Sigmoid colon (tissue), 6 donors: ENCODE measurements at regions not wholly inside any gene's neighbourhood (a gene's known extent, or its start where the extent isn't known, plus 50 kb on each side); places are given as distances from the start of the nearest gene placed in this dataset.

Source experiments
- DNase-seq: peaks from one replicate; pipeline ENCODE4 v3.0.0-alpha.2; 2019
- H3K27ac ChIP-seq, 4 donors: fragments of 200-600 bp; sonication (generic); one replicate each; pipeline ENCODE4 v1.5.1; 2016 to 2019; ENCODE audit warnings: mild to moderate bottlenecking in 1 of 4
- H3K27me3 ChIP-seq, 3 donors: fragments of 200-600 bp; sonication (generic); one replicate each; pipeline ENCODE4 v1.5.1; 2019; ENCODE audit warnings: mild to moderate bottlenecking in 1 of 3
- H3K36me3 ChIP-seq, 4 donors: fragments of 200-600 bp; sonication (generic); one replicate each; pipeline ENCODE4 v1.5.1; 2016 to 2019
- H3K4me1 ChIP-seq, 4 donors: fragments of 200-600 bp; sonication (generic); one replicate each; pipeline ENCODE4 v1.5.1; 2017 to 2019
- H3K4me3 ChIP-seq, 4 donors: fragments of 200-600 bp; sonication (generic); one replicate each; pipeline ENCODE4 v1.5.1; 2017 to 2019; ENCODE audit warnings: mild to moderate bottlenecking in 2 of 4, moderate library complexity in 1 of 4
- H3K9me3 ChIP-seq, 4 donors: fragments of 200-600 bp in 3 of 4; sonication (generic) in 3 of 4; one replicate each; pipeline versions ENCODE4 v1.5.1 to v1.6.1; 2013 to 2019
- CTCF ChIP-seq, 4 experiments: fragments of 450-650 bp in 3 of 4; fragments of 200-600 bp in 1 of 4; IDR thresholded peaks; one replicate each; pipeline ENCODE4 v1.5.1; 2016 to 2019; ENCODE audit warnings: antibody characterized with exemption in 4 of 4, mild to moderate bottlenecking in 3 of 4, moderate library complexity in 2 of 4
- EP300 ChIP-seq, 4 donors: sonication (generic); formaldehyde crosslinking; IDR thresholded peaks; one replicate each; pipeline ENCODE4 v1.6.1; 2017; ENCODE audit warnings: antibody characterized with exemption in 4 of 4
- POLR2A ChIP-seq, 2 donors: fragments of 450-650 bp; IDR thresholded peaks; one replicate each; pipeline ENCODE4 v1.6.1; 2016; ENCODE audit warnings: antibody characterized with exemption in 2 of 2, mild to moderate bottlenecking in 2 of 2, moderate library complexity in 2 of 2
- POLR2AphosphoS5 ChIP-seq, 4 donors: sonication (generic); formaldehyde crosslinking; IDR thresholded peaks; one replicate each; pipeline ENCODE4 v1.6.1; 2017; ENCODE audit warnings: antibody characterized with exemption in 4 of 4
- WGBS, 2 donors: extraction: QIAGEN DNeasy Blood & Tissue Kit; methylation state at CpG; one replicate each; pipeline ENCODE4 v1.1.7; 2013; 5-methylcytosine and 5-hydroxymethylcytosine counted together
- intact Hi-C: fragments of 100-400 bp; cut with DNase I; formaldehyde crosslinking; loops from one replicate; pipeline ENCODE4 v1.15.1; 2023
- donor health status: healthy with polysubstance abuse.
- donor health status: healthy.

DNA sequence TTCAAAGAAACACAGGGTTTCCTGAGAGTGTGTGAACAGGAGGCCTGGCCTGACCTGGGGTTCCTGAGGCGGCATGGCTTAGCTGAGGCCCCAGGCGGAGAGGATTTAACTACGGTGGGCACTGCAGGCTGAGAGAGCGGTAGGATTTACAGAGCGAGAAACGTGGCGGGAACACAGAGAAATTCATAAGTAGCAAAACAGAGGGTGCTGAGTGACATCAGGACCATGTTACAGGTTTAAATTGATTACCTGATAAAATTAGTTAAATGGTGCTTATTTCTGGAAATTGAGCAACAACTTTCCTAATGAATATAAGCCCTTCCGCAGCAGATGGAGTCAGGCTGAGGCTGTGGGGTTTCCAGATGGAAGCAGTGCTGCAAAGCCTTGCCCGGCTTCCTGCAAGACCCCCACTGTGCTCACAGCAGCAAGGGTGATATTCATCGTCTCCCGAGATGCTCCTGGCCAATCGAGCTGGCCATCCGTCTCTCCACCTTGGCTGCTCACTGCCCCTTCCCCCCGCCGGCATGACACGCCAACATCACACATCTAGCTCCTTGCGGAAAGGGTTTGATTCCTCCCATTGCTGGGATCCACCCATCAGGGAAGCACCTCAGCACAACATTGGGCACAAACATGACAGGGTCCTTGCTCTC, 69.4 kb upstream of the MORC3 start:
- peaks cover 0 to 75% (median 23%) of the 10 kb centered on the region in 4 donors for H3K36me3 ChIP-seq

GRCh38 chr21:36254106-36254941, 65.7 kb upstream of the MORC3 start:
- Histone ChIP-seq H3K27ac (no peak overlapping the region), H3K4me3 (no peak overlapping the region), H3K36me3 (peaks cover 0 to 60% (median 14%) of the 10 kb centered on the region in 4 donors), H3K27me3 (no peaks in the 10 kb centered on the region), H3K9me3 (no peaks in the 10 kb centered on the region), H3K4me1 (no peaks in the 10 kb centered on the region)
- no peak for DNase-seq
- no peak for TF ChIP-seq POLR2A (IDR thresholded peaks at IDR 0.05)
- TF ChIP-seq EP300 (IDR thresholded peaks at IDR 0.05): no peak
- no peak for TF ChIP-seq POLR2AphosphoS5 (IDR thresholded peaks at IDR 0.05)
- TF ChIP-seq CTCF (IDR thresholded peaks at IDR 0.05): no peak
- intact Hi-C loops: no loop called here
- WGBS, 2 donors: 20 to 39% methylated on average over 6 of the region's 6 CpGs

More for the DNA sequence above, 69.4 kb upstream of the MORC3 start:
- Histone ChIP-seq H3K27ac (no peak overlapping the region), H3K27me3 (no peaks in the 10 kb centered on the region), H3K4me3 (no peak overlapping the region), H3K9me3 (no peaks in the 10 kb centered on the region), H3K4me1 (no peaks in the 10 kb centered on the region)
- WGBS, 2 donors: 95 to 96% methylated on average over 17 of the region's 17 CpGs
- TF ChIP-seq POLR2AphosphoS5 (IDR thresholded peaks at IDR 0.05) (no peak), CTCF (IDR thresholded peaks at IDR 0.05) (no peak), POLR2A (IDR thresholded peaks at IDR 0.05) (no peak), EP300 (IDR thresholded peaks at IDR 0.05) (no peak)
- DNase-seq: no peak
- intact Hi-C loops: no loop called here

- Histone ChIP-seq H3K4me1 (peaks cover 0 to 5% (median 5%) of the 10 kb centered on the region in 4 donors), H3K9me3 (no peaks in the 10 kb centered on the region), H3K27ac (no peak overlapping the region), H3K27me3 (no peaks in the 10 kb centered on the region), H3K36me3 (peaks cover 0 to 47% (median 14%) of the 10 kb centered on the region in 4 donors), H3K4me3 (no peak overlapping the region)
- TF ChIP-seq POLR2AphosphoS5 (IDR thresholded peaks at IDR 0.05): no peak
- no peak for TF ChIP-seq EP300 (IDR thresholded peaks at IDR 0.05)
- no peak for TF ChIP-seq POLR2A (IDR thresholded peaks at IDR 0.05)
- TF ChIP-seq CTCF (IDR thresholded peaks at IDR 0.05): no peak
- DNase-seq: no peak
- intact Hi-C loops: no loop called here
- 70 to 94% methylated on average over 5 of the region's 5 CpGs for WGBS, 2 donors
Observed at GRCh38 chr21:36255663-36256062, 64.3 kb upstream of the MORC3 start.

GRCh38 chr21:36257657-36258056, 62.3 kb upstream of the MORC3 start:
- Histone ChIP-seq H3K27me3 (no peaks in the 10 kb centered on the region), H3K4me3 (no peak overlapping the region), H3K36me3 (peaks cover 0 to 29% (median 8%) of the 10 kb centered on the region in 4 donors), H3K4me1 (peaks cover 0 to 8% (median 5%) of the 10 kb centered on the region in 4 donors), H3K27ac (no peak overlapping the region), H3K9me3 (no peaks in the 10 kb centered on the region)
- TF ChIP-seq POLR2A (IDR thresholded peaks at IDR 0.05): no peak
- TF ChIP-seq CTCF (IDR thresholded peaks at IDR 0.05): no peak
- no peak for TF ChIP-seq EP300 (IDR thresholded peaks at IDR 0.05)
- TF ChIP-seq POLR2AphosphoS5 (IDR thresholded peaks at IDR 0.05): no peak
- no peak for DNase-seq
- intact Hi-C loops: no loop called here
- WGBS, 2 donors: 0 to 98% methylated on average over 1 of the region's 1 CpG
